NCI-H187 (cell line): ENCODE measurements at regions not wholly inside any gene's neighbourhood (a gene's known extent, or its start where the extent isn't known, plus 50 kb on each side); places are given as distances from the start of the nearest gene placed in this dataset.

ENCODE experiments used
- DNase-seq, 2 experiments: peaks; one replicate each; lab custom pipeline; 2025; lab: John Stamatoyannopoulos, UW

DNA sequence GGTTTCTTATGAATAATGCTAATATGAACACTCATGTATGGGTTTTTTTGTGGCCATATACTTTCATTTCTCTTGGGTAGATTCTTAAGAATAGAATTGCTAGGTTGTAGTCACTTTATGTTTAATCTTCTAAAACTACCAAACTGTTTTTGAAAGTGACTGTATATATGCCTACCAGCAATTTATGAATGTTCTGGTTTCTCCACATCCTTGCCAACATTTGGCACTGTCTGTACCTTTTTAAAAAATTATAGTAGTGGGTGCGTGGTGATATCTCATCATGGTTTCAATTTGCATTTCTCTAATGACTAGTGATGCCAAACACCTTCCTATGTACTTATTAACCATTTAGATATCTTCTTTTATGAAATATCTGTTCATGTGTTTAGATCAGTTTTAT is 110.6 kb upstream of the RIOK3 start:
- DNase-seq: no peak

DNA sequence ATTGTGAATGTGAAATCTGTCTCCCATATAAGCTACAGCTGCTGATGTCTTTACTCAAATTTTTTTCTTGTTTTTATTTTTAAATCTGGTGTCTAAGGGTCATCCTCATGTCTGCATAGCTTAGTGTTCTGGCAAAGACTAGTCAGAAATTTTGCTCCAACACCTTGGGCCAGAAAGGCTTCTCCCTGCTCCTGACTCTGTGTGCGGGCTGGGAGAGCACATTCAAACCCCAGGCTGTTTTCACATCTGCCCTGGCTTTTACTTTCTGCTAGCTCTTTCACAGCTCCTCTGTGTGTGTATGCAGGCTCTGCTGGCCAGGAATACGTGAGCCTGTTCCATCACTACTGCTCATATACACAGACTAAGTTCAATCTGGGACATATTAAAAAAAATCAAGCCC is 102.9 kb upstream of the RIOK3 start:
- DNase-seq: no peak

DNA sequence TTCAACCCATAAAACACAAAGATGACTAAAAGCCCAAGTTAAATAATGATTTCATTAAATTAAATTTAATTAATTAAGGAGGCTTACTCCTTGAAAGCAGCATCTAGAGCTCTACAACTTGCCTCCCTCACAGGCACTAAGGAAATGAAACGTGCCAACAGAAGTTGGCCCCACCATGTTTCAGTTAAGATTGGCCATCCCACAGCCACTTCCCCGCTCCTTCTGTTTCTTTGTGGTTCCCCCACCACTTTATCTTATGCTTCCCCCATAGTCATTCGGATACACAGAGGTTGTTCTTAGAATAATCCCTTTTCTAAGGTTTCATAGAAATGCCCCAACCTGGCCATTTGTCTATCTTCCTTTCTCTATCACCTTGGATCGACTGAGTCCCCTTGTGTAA is 101.6 kb upstream of the RIOK3 start:
- no peak for DNase-seq

DNA sequence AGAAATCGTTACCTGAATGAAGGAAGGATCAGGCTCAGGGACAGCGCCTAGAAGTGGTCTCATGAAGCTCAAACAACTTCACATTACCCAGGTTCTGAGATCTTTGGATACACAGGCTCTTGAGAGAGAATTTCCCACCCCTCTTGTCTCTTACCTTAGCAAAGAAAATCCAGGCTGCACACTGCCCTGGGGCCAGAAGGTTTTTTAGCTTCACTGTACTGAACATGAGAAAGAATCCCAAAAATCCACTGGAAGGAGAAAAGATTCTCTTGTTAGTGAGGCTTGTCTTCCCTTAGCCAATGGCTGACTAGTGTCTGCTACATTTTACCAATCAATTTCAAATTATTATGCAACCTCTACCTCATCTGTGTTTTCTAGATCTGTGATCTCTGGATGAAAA is 101.0 kb upstream of the RIOK3 start:
- no peak for DNase-seq

DNA sequence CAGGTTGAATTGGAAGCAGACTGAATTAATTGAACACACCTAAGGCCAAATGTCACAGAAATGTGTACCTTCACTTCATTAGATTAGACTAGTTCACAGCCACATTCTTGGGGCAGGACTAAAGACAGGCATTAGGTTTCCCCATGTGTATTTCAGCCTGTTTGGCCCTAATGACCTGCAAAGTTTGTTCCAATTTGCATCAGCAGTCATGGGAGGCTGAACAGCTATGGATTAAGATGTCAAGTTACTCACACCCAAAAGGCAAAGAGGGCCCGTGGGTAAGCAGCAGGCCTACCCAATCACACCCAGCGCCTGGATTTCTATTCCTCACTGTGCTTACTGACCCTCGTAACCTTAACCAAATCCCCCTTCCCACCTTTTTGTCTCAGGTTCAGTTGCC is 99.6 kb upstream of the RIOK3 start:
- no peak for DNase-seq

DNA sequence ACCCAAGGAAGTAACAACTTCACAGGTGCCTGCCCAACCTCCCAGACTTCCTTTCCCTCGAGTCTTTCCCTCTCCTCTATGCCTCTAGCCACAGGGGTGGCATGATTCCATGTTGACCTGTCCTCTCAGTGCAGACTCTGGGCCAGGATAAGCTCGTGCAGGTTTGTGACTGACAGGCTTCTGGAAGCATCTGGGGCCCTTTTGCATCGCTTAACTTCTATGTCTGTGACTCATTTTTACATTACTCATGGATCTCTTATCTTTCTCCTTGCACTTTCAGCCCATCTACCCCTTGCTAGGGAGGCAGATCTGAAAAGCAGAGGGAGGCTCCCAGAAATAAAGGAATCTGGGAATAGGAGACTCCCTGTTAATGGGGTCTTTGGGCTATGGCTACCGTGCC is 98.5 kb upstream of the RIOK3 start:
- DNase-seq: no peak

DNA sequence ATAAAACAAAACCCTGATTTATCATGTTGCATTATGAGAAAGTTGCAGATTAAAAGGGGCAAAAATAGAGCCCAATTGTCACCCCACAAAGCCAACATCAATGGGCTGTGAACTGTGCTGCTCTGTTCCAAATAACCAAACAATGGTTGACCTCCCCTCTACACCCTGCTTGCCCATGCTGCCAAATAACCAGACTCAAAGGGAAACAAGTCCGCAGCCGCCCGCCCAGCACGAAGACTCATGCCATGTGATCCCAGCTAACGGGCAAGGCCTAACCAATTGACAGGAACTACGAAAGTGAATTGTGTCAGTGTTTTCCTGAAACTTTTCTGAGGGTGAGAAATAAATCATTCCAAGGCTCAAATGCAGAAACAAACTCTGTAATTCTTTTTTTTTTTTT is 97.9 kb upstream of the RIOK3 start:
- DNase-seq: no peak

DNA sequence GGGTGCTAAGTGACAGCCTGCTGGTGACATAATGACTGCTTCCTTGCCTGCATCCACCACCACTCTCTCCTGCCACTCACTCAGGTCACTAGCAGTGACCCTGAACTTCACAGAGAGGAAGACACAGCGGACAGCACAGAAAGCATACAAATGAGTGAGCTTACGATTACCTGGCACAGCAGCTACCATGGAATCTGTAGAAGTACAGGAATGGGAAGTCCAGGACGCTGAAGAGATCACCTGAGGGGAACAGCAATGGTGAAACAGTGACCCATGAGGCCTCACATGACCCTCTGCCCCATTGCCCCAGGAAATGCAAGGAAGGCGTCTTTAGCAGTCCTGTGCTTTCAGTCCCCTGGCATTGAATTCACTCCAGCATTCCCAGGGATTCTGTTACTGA is 96.7 kb upstream of the RIOK3 start:
- no peak for DNase-seq

DNA sequence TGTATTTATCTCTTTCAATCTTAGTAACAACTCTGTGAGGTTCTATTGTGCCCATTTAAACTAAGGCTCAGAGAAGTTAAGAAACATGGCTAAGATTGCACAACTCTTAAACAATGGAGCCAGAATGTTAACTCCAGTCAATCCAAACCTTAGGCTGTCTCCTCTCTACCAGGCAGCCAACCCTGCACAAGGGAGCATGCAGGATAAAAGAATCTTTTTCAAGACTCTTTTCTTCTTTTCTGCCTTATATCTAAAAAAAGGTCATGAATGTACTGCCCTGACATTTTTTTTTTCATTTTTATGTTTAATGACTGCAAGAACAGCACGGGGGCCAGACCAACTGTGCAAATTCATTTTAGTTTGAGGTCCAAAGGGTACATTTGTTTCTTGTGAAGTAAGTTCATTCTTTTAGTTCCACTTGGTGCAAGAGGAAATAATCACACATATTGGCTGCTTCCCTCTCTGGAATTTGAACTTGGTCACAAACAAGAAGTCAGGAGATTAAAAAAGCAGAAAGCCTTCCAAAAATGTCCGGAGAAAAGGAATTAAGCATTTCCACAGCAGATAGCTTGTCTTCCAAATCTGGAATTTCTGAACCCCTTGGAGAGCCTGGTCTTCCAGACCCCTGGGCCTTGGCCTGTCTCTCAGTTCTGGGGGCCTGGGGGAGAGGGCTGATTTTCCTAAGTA is 96.0 kb upstream of the RIOK3 start:
- DNase-seq: no peak

DNA sequence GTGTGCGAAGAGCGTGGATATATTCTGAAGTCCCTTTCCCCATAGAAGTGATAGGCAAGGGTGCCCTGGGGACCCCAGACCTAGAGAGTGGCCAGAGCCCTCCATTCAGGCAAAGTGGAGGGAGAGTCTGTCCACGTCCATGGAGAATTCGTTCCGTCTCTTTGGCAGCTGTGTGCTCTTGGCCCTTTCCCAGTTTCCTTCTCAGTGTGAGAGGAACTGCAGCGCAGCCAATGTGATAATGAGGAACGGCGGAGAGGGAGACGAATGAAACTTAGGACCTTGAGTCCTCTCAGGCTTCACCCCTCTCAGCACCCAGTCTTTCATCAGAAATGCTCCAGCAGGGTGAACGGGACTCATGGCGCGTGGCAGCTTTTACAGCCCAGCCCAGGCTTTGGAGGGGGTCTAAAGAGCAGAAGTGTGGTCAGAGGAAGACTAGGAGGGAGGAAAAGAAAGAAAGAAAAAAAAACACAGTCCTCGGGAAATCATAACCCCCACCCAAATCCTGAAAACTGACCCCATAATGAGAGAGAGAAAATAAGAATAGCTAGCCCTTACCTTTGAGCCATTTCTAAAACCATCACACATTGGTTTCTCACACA is 95.0 kb upstream of the RIOK3 start:
- DNase-seq: no peak

DNA sequence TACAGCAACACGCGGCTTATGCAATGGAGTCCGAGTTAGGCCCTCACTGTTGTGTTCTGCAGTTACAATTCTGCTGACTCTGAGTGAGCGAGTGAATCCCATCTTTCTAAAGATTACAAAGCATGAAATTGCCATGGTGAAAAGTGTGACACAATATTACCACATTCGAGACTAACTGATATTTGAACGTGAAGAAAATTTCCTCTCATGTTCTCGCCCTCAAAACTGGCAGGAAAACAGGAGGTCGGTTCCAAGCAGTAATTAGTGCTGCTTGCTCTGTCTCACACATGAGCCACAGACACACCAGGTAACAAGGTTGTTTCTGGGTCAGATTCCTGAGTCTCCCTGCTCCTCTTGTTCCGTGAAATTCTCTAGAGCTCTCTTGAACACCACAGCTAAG is 93.7 kb upstream of the RIOK3 start:
- DNase-seq: no peak

DNA sequence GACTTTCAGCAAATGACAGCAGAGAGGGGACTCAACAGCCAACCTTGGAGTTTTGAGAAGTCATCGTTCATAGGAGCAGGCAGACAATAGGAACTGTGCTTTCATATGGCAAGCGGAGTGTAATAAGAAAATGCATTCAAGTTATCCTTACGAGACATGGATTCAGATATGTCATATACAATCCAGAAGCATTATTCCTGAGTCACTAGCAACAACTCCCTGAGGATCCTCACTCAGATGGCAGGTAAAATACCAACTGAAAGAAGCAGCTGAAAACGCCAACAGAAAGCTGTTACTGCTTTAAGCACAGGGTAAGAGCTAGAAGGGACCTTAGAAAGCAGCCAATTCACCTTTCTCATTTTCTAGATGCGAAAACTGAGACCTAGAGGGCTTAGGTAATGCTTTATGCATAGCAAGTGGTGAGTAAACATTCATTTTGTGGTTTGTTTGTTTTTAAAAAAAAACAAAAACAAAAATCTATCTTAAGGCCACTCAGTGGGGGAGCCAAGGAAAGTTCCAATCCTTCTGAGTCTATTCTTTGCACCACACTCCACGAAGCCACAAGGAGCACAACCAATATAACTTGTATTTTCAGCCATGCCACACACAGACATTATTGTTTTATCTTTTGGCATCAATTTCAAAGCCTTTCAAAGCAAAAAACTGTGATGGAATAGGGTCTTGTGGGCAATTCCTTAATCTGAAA is 89.1 kb upstream of the RIOK3 start:
- no peak for DNase-seq

DNA sequence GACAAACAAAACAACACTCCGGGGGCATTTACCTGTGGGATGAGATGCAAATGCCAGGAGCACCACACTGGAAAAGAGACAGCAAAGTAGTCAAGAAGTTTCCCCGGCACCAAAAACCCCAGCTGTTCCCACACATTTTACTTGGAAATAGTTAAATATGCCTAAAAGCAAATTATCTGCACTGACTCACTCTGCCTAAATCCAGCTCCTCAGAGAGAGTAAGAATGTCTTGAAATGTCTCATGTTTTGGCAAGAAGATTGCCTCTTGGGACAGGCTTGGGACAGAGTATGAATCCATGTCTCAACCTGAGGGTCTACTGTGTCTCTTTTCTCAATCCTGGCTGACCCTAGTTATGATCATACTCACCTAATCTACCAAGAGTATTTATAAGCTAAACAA is 87.5 kb upstream of the RIOK3 start:
- DNase-seq: no peak

DNA sequence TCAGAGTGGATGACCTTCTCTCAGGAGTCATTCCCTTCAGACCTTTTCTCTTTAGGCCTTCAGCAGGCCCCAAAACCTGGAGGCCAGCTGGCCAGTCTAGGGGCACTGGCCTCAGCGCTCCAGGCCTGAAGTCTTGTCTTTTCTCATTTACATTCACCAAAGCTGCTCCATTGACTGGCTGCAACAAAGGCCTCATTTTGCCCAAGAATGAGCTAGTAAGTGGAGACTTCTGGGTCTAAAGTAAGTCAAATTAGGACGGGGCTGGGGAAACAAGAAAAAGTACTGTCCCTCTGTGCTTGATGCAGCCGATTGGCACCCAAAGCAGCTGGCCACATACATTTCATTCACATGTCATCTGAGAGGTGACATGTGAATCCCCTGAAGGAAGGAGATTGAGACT is 83.8 kb upstream of the RIOK3 start:
- no peak for DNase-seq

DNA sequence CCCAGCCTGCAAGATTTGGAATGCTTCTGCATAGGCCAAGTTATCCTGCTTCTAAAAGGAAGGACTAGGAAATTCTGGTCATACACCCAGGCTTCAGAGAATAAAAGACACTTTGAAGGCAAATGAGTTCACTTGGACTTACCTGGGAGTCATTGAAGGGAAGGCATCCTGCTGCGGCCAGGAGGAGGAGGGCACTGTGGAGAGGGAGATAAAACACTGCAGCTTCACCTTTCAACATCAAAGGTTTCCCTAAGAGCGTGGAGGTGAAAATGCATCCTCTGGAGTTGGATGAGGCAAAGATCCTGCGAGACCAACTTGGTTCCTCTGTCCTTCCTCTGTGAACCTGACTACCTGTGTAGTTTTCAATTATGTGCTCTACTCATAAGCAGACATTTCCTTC is 79.5 kb upstream of the RIOK3 start:
- DNase-seq: no peak

DNA sequence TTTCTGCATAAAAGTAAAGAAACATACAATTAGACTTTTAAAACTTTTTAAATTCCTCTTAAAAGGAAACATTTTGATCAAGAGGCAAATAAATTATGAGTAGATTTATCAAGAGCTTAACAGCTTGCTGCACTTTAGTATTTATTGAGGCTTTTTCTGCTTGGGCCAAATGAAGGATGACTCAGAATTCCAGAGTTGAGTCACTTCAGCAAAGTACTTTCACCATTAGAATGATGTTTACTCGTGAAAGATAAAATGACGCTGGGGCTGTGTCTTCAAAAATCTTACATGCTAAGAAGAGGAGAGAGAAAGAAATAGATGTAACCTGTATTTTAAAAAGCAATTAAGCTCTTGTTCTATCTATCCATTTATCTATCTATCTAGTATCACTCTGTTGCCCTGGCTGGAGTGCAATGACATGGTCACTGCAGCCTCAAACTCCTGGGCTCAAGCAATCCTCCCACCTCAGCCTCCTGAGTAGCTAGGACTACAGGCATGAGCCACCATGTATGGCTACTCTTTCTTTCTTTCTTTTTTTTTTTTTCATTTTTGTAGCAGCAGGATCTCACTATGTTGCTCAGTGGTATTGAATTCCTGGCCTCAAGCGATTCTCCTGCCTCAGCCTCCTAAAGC is 75.3 kb upstream of the RIOK3 start:
- DNase-seq: no peak

DNA sequence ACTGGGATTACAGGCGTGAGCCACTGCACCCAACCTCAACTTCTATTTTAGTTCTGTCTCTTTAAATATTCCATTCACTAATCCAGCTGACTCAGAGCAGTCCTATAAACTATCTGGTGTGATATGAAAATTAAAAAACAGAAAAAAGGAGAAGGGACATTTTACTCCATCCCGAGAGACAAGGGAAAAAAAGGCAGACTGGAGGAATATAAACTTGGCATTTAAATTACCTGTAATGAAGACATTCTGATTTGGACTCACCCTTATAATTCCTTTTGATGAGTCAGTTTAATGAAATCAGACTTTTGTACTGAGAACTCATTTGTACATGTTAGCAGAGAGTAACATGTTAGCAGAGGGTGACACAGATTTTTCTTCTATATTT is 74.8 kb upstream of the RIOK3 start:
- DNase-seq: no peak

DNA sequence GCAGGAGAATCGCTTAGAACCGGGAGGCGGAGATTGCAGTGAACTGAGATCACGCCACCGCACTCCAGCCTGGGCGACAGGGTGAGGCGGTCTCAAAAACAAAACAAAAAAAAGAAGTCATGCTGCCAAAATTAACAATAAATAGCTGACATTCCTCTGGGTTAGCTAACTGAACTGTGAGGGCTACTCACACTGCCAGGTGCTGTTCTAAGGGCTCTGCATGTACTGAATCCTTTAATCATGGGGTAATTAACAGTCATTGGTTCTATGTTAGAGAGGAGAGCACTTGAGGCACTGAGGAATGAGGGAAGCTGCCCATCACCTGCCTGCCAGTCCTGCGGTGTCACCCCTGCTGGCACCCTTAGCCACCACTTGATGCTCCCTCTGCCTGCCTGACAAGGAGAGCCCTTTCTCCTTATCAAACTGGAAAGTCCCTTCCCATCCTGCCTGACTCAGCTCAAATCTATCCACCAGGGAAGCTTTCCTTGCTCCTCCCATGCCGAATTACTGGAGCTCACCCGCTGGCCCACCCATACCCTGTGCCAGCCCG is 73.0 kb upstream of the RIOK3 start:
- no peak for DNase-seq

DNA sequence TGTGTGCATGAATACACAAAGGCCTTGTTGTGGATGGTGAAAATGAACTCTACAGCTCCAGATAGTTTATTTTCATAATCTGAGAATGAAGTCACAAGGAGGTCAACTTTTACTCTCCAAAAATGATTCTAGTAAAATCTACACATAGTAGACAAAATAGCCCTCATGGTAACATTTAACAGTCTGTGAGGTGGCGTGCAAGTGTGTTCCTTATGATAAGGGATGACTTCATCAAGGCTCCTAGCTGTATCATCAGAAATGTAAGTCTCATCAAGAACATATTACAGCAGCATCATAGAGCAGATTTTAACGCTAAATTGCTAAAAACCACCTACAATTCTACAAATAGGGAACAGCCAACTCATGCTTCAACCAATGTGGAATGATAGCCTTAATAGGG is 72.3 kb upstream of the RIOK3 start:
- DNase-seq: no peak

DNA sequence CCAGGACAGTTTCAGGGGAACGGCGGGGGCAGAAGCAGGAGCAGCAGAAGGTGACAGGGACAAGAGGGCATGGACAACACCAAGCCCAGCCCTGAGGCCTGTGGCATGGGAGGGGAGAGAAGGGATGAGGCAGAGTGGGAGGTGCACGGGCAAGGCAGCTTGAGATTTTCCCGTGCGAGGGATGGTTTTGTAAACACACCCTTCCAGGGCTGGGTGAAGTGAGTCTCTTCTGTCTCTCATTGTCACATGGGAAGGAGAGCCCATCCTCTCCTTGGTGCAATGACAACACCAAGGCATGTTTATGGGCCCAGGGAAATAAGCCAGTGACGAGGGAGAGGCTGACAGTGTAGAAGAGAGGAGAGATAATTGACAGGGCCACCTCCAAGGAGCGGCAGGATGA is 69.6 kb upstream of the RIOK3 start:
- no peak for DNase-seq

DNA sequence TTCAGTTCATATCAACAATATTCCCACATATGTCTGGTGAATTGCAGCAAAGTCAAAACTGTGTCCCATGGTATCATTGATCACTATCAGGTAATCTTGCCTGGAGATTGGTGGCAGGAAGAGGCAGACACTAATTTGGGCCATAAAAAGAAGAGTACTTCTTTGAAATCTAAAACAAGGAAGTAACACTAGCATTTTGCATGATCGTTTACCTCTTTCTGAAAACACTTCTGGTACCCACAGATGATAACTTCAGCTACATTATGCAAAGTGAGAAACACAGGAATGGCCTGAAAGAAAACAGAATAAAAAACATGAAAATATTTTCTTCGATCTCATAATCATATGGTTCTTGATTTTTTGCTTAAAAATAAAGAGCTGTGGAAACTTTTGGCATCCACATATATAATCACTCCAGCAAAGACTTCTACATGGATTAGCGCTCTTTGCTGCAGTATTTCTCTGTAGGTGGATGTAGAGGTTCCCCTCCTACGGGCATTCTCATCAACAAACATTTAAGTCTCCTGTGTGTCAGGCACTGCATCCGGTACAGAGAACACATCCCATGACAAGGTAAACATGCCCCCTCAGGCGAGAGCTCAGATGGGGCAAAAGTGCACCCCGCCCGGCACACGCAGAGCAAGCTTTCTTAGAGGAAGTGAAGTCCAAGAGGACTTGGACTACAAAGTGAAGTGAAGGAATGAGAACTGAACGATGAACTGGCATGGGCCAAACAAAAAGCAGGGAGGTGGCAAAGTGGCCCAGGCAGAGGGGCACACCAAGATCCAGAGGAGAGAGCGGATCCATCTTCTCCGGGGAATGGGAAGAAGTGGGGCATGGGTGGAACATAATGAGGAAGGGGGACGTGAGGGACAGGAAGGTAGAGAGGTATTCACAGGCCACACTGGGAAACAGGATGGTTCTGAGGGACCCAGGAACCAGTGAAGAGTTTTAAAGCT is 68.0 kb upstream of the RIOK3 start:
- DNase-seq: no peak

DNA sequence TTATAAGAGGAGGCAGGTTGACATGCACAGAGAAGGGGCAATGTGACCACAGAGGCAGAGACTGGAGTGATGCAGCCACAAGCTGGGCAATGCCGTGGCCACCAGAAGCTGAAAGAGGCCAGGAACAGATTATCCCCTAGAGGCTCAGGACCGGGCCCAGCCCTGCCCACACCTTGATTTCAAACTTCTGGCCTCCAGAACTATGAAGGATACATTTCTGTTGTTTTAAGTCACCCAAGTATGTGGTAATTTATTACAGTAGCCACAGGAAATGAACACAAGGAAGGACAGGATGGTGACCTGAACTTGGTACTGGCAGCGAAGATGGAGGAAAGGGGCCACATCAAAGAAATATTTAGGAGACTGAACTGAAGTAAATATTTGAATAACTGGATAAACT is 66.8 kb upstream of the RIOK3 start:
- DNase-seq: no peak
